H54 (cell line): ENCODE measurements at regions not wholly inside any gene's neighbourhood (a gene's known extent, or its start where the extent isn't known, plus 50 kb on each side); places are given as distances from the start of the nearest gene placed in this dataset.

Source experiments
- DNase-seq: peaks from one replicate; pipeline ENCODE4 v3.0.0; 2011; ENCODE audit warnings: low spot score, mixed read lengths; ENCODE audit not compliant: insufficient read length
- FAIRE-seq: peaks from 3 replicates; lab custom pipeline; 2011; peaks lifted over from hg19 to GRCh38; lab: Jason Lieb, UNC
- POLR2A ChIP-seq: IDR thresholded peaks from 2 replicates; pipeline ENCODE4 v1.6.1; 2011; ENCODE audit warnings: low read depth, mild to moderate bottlenecking, low read length

GRCh38 chr10:43801626-43802025 is 152.9 kb upstream of the ZNF32 start:
- DNase-seq (no peak), FAIRE-seq (no peak)
- no peak for TF ChIP-seq POLR2A

GRCh38 chr10:43801140-43801539 is 152.5 kb upstream of the ZNF32 start:
- DNase-seq (no peak), FAIRE-seq (no peak)
- no peak for TF ChIP-seq POLR2A

GRCh38 chr10:43796781-43797180 is 148.1 kb upstream of the ZNF32 start:
- DNase-seq (no peak), FAIRE-seq (no peak)
- no peak for TF ChIP-seq POLR2A

GRCh38 chr10:43795639-43796038 is 147.0 kb upstream of the ZNF32 start:
- no peak for TF ChIP-seq POLR2A
- FAIRE-seq (no peak), DNase-seq (no peak)

DNA sequence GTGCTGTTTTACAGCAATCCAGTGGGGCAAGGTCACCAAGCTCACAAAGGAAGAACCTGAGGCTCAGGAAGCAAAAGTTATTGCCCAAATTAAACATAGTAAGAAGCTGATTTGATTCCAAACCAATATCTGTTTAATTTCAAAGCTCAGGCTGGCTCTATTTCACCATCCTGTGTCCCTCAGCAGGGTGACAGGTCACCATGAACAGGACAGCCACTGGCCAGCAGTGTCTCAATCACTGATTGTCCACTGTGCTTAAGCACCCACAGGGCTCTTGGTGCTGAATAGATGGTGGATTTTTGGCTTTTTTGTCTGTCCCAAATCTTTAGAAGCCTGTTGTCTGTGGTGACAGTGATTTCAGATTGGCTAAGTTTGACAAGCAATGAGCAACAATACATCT is 146.4 kb upstream of the ZNF32 start:
- no peak for TF ChIP-seq POLR2A
- DNase-seq (no peak), FAIRE-seq (no peak)

DNA sequence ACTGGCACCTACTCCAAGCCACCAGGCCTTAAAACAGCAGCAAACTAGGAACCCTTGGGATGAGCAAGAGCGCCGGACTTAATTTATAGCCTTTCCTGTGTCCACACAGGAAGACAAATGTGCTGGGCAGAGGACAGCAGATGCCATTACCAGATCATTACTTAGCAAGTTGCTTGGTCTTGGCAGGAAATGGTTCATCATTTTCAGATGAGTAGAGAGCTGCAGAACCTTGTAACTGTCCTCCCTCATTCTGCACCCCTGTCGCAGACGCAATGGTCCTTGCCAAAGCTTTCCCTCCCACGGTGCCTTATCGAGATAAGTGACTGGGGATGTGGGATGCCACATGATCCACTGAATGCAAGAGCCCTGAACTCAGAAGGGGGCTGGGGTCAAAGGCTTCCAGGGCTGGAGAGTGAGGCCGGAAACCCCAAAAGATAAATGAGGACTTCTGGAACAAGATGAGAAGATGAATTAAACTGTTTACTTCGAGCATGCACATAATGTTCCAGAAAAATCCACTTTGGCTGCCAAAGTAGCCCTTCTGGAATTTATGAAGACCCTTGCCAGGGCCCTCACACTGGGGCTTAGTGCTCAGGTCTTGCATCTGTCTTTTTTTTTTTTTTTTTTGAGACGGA is 145.6 kb upstream of the ZNF32 start:
- no peak for DNase-seq
- TF ChIP-seq POLR2A = no peak
- FAIRE-seq = no peak

GRCh38 chr10:43793704-43794103 is 145.0 kb upstream of the ZNF32 start:
- TF ChIP-seq POLR2A = no peak
- DNase-seq (no peak), FAIRE-seq (no peak)

GRCh38 chr10:43790147-43790546 is 141.5 kb upstream of the ZNF32 start:
- FAIRE-seq = no peak

DNA sequence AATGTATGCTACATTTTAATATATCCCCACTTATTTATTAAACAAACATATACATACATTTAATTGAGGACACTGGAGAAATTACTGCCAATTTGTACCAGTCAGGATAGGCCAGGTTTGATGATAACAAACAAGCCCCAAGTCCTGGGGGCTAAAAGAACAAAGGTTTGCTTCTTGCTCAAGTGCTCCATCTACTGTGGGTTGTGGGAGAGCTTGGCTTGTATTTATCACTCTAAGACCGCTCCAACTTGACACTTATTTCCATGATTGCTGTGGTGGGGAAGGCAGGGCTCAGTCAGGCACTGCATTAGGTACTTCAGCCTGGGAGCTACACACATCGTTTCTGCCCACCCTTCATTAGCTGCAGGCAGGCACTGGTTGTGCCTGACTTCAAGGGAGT is 136.6 kb upstream of the ZNF32 start:
- no peak for TF ChIP-seq POLR2A
- DNase-seq (no peak), FAIRE-seq (no peak)

More at GRCh38 chr10:43790147-43790546, 141.5 kb upstream of the ZNF32 start:
- DNase-seq = no peak
- TF ChIP-seq POLR2A = no peak

DNA sequence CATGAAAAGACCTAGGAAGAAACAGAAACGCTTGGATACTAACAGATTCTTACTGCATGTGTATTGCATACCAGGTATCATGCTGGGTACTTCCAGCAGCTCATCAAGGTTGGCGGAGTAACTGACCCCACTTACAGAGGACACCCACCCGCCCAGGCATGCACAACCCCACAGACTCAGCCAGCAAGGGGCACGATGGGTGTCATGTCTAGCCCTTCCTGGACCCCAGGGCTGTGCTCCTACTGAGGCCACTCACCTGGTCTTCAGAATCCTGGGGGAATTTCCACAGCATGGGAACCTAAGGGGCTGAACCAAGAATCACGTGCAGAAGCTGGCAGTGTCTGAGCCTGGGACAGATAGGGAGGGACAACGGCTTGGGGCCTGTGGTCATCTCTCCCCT is 134.1 kb upstream of the ZNF32 start:
- no peak for TF ChIP-seq POLR2A
- no peak for FAIRE-seq
- no peak for DNase-seq

DNA sequence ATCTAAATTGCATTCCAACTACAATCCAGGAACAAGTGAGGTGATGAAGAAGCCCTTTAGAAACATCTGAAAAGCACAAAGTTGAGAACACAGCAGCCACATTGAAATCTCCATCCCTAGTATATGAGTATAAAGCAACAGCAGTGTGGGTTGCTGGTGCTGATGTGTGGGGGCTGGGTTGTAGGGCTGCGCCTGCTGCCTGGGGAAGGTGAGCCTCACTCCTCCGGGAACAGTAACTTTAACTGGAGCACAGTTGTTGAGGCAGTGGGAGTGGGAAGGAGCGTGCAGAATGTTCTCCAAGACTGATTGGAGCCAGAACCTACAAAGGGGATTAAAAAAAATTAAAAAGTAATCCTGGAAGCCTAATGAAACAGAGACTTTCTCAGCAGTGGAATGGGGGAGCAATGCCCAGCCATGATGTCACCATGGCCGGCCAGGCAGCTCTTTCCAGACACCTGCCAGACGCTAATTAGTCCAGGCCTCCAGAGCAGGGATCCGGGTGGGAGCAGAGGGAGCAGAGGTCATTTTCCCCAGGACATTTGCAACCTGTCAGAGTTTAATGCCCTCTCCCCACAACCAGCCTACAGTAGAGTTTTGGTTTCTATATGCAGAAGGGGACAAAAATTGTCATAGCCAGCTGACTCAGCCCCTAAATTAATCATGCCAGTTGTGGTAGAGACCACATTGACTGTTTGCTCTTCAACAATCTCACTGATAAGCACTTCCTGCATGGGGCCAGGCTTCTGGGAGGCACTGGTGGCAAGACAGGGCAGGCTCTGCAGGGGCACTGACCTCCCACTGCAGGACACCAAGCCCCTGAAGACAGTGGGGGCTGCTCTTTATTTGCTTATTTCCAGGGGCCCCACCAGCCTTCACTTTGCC is 133.0 kb upstream of the ZNF32 start:
- TF ChIP-seq POLR2A = no peak
- FAIRE-seq = no peak
- DNase-seq = no peak

DNA sequence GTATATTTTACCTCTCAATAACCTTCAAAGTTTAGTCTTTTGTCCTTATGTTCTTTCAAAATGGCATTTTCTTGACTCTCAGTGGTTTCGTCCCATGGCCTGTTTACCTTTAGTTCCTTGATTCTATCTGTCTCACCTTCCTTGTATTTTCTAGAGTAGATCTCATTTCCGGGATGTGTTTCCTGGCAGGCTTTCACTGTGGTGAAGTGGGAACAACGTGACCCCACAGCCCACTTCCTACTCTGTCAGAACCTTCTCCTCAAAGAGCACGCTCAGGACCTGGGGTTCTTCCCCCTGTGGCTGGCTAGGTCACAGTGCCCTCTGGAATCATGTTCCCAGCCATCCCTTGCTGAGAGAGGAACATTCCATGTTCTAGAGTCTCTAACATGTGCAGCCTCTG is 129.9 kb upstream of the ZNF32 start:
- DNase-seq (no peak), FAIRE-seq (no peak)
- no peak for TF ChIP-seq POLR2A

GRCh38 chr10:43775384-43775783 is 126.7 kb upstream of the ZNF32 start:
- FAIRE-seq = no peak
- no peak for DNase-seq
- no peak for TF ChIP-seq POLR2A

DNA sequence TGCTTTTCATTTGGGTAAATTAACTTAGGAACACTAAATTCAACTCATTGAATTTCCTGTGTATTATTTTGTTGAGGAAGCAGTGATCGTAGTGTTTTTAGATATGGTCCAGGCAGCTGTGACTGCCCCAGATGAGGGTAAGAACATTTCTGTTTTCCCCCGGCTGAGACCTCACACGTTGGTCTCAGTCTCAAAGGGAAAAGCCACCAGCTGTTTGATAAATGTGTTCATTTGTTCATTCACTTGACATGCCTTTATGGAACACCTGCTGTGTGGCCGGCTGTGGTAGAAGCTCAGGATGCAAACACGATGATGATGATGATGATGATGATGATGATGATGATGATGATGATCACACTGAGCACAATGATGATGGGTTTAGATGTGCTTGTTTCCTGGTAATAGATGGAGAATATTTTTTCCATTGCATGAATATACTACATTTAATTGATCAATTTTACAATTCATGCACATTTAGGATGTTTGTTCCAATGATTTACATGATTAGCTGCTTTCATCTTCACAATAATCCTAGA is 125.6 kb upstream of the ZNF32 start:
- TF ChIP-seq POLR2A = no peak
- FAIRE-seq (no peak), DNase-seq (no peak)

DNA sequence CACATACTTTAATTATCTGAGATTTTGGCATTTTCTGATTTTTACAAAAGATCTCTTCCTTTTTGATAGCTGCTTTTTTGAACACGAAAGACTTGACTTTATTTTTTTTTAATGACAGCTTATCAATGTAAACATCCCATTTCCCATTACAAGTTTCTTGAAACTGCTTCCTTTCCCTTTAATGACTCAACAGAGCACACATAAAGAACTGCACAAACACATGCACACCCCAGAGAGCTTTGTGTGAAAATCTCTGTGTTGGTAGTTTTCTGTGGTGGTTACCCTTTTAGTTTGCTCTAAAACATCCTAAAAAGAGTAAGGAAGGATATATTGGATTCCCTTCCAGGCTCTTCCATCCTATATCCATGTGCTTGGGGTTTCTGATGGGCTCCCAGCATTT is 125.1 kb upstream of the ZNF32 start:
- FAIRE-seq (no peak), DNase-seq (no peak)
- no peak for TF ChIP-seq POLR2A
